Mammary epithelial cell (primary cell): ENCODE measurements at regions not wholly inside any gene's neighbourhood (a gene's known extent, or its start where the extent isn't known, plus 50 kb on each side); places are given as distances from the start of the nearest gene placed in this dataset.

Experiments used
- EZH2 ChIP-seq: IDR thresholded peaks from 2 replicates; pipeline ENCODE4 v1.6.1; 2012; ENCODE audit warnings: low read length, inconsistent platforms, borderline replicate concordance
- TF ChIP-seq, protein P1 (sequence below), 2 donors: IDR thresholded peaks in 1 of 2; conservative IDR thresholded peaks in 1 of 2; 2 replicates each; pipeline ENCODE4 v1.5.1; 2011 to 2012; ENCODE audit warnings: inconsistent platforms in 2 of 2, low read length in 2 of 2, mild to moderate bottlenecking in 2 of 2, control low read depth in 1 of 2, low read depth in 1 of 2; ENCODE audit not compliant: insufficient read depth in 1 of 2; ENCODE audit errors: extremely low read depth in 1 of 2

DNA sequence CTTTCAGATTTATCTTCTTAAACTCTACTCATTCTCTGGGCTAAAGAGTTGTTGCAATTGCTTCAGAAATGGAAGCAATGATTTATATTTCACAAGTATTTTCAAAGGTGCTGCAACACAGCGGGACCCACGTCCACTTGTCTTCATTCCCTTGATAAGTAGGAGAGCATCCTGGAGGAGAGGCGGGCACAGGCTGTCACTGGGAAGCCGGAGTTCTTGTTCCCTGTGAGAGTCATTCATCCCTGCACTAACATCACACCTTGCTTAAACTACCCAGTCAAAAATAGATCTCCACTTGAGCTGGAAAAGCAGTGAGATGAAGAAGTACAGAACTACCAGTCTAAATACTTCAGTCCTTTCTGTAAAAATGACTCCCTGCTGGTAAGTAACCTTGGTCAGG is 160.5 kb upstream of the RASSF8 start:
- TF ChIP-seq, protein P1, sequence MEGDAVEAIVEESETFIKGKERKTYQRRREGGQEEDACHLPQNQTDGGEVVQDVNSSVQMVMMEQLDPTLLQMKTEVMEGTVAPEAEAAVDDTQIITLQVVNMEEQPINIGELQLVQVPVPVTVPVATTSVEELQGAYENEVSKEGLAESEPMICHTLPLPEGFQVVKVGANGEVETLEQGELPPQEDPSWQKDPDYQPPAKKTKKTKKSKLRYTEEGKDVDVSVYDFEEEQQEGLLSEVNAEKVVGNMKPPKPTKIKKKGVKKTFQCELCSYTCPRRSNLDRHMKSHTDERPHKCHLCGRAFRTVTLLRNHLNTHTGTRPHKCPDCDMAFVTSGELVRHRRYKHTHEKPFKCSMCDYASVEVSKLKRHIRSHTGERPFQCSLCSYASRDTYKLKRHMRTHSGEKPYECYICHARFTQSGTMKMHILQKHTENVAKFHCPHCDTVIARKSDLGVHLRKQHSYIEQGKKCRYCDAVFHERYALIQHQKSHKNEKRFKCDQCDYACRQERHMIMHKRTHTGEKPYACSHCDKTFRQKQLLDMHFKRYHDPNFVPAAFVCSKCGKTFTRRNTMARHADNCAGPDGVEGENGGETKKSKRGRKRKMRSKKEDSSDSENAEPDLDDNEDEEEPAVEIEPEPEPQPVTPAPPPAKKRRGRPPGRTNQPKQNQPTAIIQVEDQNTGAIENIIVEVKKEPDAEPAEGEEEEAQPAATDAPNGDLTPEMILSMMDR (conservative IDR thresholded peaks at IDR 0.05 in 1 of 2, IDR thresholded peaks at IDR 0.05 in 1 of 2; ENCODE audit: extremely low read depth in 1 of 2, insufficient read depth in 1 of 2, low read depth in 1 of 2, low read length in 2 of 2) = no peak
- TF ChIP-seq EZH2 = no peak
